Suprapubic skin (tissue), 4 donors: ENCODE measurements at regions not wholly inside any gene's neighbourhood (a gene's known extent, or its start where the extent isn't known, plus 50 kb on each side); places are given as distances from the start of the nearest gene placed in this dataset.

Experiments used
- POLR2A ChIP-seq, 2 donors: fragments of 450-650 bp; IDR thresholded peaks; one replicate each; pipeline ENCODE4 v1.6.1; 2017; ENCODE audit warnings: antibody characterized with exemption in 2 of 2, mild to moderate bottlenecking in 2 of 2, moderate library complexity in 2 of 2
- POLR2AphosphoS5 ChIP-seq, 3 donors: sonication (generic); formaldehyde crosslinking; IDR thresholded peaks; one replicate each; pipeline ENCODE4 v1.6.1; 2017; ENCODE audit warnings: antibody characterized with exemption in 3 of 3
- TF ChIP-seq, protein P1 (sequence below), 2 donors: fragments of 200-600 bp in 1 of 2; fragments of 450-650 bp in 1 of 2; sonication (generic) in 1 of 2; IDR thresholded peaks; one replicate each; pipeline ENCODE4 v1.5.1; 2016 to 2019; ENCODE audit warnings: antibody characterized with exemption in 2 of 2, mild to moderate bottlenecking in 1 of 2, moderate library complexity in 1 of 2

DNA sequence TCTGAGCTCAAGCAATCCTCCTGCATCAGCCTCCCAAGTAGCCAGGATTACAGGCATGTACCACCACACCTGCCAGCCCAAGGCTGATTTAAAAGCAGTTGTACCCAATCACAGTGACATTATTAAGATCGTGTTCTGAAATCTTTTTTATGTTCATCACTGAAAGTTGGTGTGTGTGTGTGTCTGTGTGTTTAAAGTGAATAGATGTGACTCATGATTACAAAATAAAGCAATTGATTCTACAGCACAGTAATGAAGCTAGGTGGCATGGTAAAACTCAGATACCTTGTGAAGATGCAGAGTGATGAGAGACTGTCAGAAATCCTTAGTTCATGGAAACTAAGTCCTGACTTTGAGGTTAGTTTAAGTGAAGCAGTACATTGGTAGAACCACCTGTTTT, 74.2 kb upstream of the ATP2B1 start:
- TF ChIP-seq, protein P1, sequence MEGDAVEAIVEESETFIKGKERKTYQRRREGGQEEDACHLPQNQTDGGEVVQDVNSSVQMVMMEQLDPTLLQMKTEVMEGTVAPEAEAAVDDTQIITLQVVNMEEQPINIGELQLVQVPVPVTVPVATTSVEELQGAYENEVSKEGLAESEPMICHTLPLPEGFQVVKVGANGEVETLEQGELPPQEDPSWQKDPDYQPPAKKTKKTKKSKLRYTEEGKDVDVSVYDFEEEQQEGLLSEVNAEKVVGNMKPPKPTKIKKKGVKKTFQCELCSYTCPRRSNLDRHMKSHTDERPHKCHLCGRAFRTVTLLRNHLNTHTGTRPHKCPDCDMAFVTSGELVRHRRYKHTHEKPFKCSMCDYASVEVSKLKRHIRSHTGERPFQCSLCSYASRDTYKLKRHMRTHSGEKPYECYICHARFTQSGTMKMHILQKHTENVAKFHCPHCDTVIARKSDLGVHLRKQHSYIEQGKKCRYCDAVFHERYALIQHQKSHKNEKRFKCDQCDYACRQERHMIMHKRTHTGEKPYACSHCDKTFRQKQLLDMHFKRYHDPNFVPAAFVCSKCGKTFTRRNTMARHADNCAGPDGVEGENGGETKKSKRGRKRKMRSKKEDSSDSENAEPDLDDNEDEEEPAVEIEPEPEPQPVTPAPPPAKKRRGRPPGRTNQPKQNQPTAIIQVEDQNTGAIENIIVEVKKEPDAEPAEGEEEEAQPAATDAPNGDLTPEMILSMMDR (IDR thresholded peaks at IDR 0.05), result no peak
- TF ChIP-seq POLR2A (IDR thresholded peaks at IDR 0.05) (no peak), POLR2AphosphoS5 (IDR thresholded peaks at IDR 0.05) (no peak)
